Hepatocyte (in vitro differentiated cells): ENCODE measurements at regions not wholly inside any gene's neighbourhood (a gene's known extent, or its start where the extent isn't known, plus 50 kb on each side); places are given as distances from the start of the nearest gene placed in this dataset.

Experiments
- CTCF ChIP-seq: fragments of 200-600 bp; sonication (generic); IDR thresholded peaks from 2 replicates; pipeline ENCODE4 v1.5.1; 2016; ENCODE audit warnings: antibody characterized with exemption, mild to moderate bottlenecking; ENCODE audit not compliant: poor library complexity
- EZH2 ChIP-seq: fragments of 200-600 bp; sonication (generic); IDR thresholded peaks from 2 replicates; pipeline ENCODE4 v1.6.1; 2016; ENCODE audit warnings: antibody characterized with exemption, mild to moderate bottlenecking, borderline replicate concordance
- EZH2phosphoT487 ChIP-seq: fragments of 200-600 bp; sonication (generic); IDR thresholded peaks from one replicate; pipeline ENCODE4 v1.6.1; 2018; ENCODE audit warnings: antibody characterized with exemption, mild to moderate bottlenecking, low read depth, moderate library complexity; ENCODE audit not compliant: unreplicated experiment, severe bottlenecking

- TF ChIP-seq CTCF (no peak), EZH2 (no peak), EZH2phosphoT487 (no peak)
Measured at GRCh38 chr7:114783508-114783907, 138.4 kb upstream of the MDFIC start.
